Naive B cell (primary cell): ENCODE measurements at regions not wholly inside any gene's neighbourhood (a gene's known extent, or its start where the extent isn't known, plus 50 kb on each side); places are given as distances from the start of the nearest gene placed in this dataset.

Source experiments
- ATAC-seq, 2 donors: fragments of 150-1000 bp; cut with Tn5 transposase; 2 replicates each; pipeline ENCODE4 v1.10.0; 2021; ENCODE audit warnings: low read depth in 2 of 2, mild to moderate bottlenecking in 2 of 2, moderate library complexity in 2 of 2
- DNase-seq: peaks from one replicate; pipeline ENCODE4 v3.0.0; 2022
- H3K27ac Mint-ChIP-seq, 6 donors: one replicate each; pipeline ENCODE4 v1.8.0; 2020 to 2022; ENCODE audit warnings: mild to moderate bottlenecking in 6 of 6, mixed read lengths in 6 of 6, moderate library complexity in 5 of 6, inconsistent platforms in 2 of 6
- H3K27me3 Mint-ChIP-seq, 3 donors: one replicate each; pipeline ENCODE4 v1.8.0; 2021 to 2022; ENCODE audit warnings: mixed read lengths in 3 of 3, mild to moderate bottlenecking in 1 of 3
- H3K36me3 Mint-ChIP-seq, 2 donors: one replicate each; pipeline ENCODE4 v1.8.0; 2020 to 2022; ENCODE audit warnings: mixed read lengths in 2 of 2, inconsistent platforms in 1 of 2, mild to moderate bottlenecking in 1 of 2
- H3K4me1 Mint-ChIP-seq, 3 donors: one replicate each; pipeline ENCODE4 v1.8.0; 2020 to 2022; ENCODE audit warnings: mixed read lengths in 3 of 3, inconsistent platforms in 1 of 3, mild to moderate bottlenecking in 1 of 3, moderate library complexity in 1 of 3
- H3K4me3 Mint-ChIP-seq, 8 donors: one replicate each; pipeline ENCODE4 v1.8.0; 2020 to 2022; ENCODE audit warnings: mild to moderate bottlenecking in 8 of 8, mixed read lengths in 8 of 8, moderate library complexity in 8 of 8, inconsistent platforms in 2 of 8
- H3K9me3 Mint-ChIP-seq, 7 donors: one replicate each; pipeline ENCODE4 v1.8.0; 2020 to 2022; ENCODE audit warnings: mixed read lengths in 7 of 7, mild to moderate bottlenecking in 5 of 7, inconsistent platforms in 2 of 7, moderate library complexity in 1 of 7

DNA sequence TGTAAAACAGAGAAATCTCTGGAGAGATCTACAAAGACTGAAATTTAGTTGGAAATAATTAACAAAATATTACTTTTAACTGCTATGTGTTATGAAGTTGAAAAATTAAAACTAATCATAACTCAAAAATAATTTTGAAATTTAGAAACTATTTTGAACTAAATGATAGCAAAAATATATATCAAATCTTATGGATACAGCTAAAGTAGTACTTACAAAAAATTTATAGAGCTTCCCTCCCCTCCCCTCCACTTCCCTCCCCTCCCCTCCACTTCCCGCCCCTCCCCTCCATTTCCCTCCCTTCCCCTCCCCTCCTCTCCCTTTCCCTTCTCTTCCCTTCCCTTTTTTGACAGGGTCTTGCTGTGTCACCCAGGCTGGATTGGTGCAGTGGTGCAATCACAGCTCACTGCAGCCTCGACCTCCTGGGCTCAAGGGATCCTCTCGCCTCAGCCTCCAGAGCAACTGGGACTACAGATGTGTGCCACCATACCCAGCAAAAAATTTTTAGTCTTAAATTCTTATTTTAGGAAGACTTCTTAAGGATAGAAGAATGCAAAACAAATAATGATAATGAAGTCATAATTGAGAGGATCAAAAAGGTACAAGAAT, 87.2 kb upstream of the RGS17 start:
- Mint-ChIP-seq H3K9me3 (peaks cover 0 to 2% (median 0%) of the 10 kb centered on the region in 7 donors), H3K4me3 (no peak overlapping the region), H3K27me3 (peaks cover 0 to 3% (median 0%) of the 10 kb centered on the region in 3 donors), H3K36me3 (no peaks in the 10 kb centered on the region), H3K27ac (no peak overlapping the region), H3K4me1 (no peaks in the 10 kb centered on the region)
- no peak for DNase-seq
- ATAC-seq, result no peak

DNA sequence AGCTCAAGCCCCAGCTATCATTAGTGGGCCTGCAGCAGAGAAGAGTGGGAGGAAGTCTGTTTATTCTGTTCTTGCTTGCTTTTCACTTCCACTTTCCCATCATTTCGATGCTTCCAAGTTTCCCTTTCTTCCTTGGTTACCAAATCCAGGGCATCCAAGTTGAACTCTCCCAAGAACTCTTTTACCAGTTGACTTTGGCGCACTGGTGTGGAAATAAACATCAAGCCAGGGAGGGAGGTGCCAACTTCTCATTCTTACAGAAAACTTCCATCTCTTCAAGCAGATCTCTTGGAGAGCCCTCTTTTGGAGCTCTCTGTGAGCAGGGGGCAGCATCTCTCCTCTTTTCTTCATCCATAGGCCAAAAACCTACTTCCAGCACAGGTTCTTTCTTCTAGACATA, 85.7 kb upstream of the RGS17 start:
- Mint-ChIP-seq H3K4me1 (no peaks in the 10 kb centered on the region), H3K27ac (no peak overlapping the region)
- ATAC-seq, result no peak

DNA sequence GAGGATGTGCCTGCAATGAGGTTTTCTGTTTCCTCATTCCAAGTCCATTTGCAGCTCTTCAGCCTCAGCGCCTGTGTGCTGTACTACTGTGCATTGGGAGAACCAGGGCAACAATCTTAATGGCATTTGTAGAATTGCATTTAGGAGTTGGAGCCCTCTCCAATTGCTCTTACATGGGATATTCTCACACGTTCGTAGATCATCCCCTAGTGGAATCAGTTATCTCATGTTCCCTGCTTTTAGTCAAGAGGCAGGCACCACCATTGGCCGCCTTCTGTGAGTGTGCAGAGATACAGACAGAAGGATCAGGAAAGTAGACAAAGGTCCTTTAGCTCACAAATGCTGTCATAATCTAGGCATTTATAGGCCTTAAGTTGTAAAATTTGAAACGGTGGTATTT, 84.2 kb upstream of the RGS17 start:
- no peaks in the 10 kb centered on the region for H3K36me3 Mint-ChIP-seq
- no peaks in the 10 kb centered on the region for H3K27me3 Mint-ChIP-seq
- ATAC-seq (no peak), DNase-seq (no peak)
- no peaks in the 10 kb centered on the region for H3K9me3 Mint-ChIP-seq
- no peak overlapping the region for H3K27ac Mint-ChIP-seq
- no peak overlapping the region for H3K4me3 Mint-ChIP-seq
- no peaks in the 10 kb centered on the region for H3K4me1 Mint-ChIP-seq

More for the DNA sequence above, 85.7 kb upstream of the RGS17 start:
- H3K4me3 Mint-ChIP-seq, result no peak overlapping the region
- no peak for DNase-seq
- H3K9me3 Mint-ChIP-seq, result peaks cover 0 to 2% (median 0%) of the 10 kb centered on the region in 7 donors
- no peaks in the 10 kb centered on the region for H3K36me3 Mint-ChIP-seq
- H3K27me3 Mint-ChIP-seq, result no peaks in the 10 kb centered on the region

DNA sequence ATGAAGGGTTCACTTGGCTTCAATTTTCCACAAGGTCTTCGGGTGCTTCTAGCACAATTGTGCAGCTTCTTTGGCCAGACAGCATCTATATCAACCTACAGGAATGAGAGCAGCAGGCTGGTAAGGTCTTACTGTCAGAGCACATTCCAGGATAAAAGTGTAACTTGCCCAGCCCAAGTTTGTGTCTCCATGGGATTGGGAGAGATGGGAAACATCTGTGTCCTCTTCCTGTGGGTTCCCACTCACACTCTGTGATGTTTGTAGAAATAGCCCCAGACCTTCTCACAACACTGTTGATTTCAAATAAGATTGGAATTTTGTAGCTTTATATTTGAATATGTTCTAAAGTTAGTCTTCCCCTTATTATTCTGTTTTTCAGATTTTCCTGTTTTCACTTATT, 83.4 kb upstream of the RGS17 start:
- DNase-seq (no peak), ATAC-seq (no peak)
- Mint-ChIP-seq H3K27ac (no peak overlapping the region), H3K9me3 (no peaks in the 10 kb centered on the region), H3K36me3 (no peaks in the 10 kb centered on the region), H3K27me3 (no peaks in the 10 kb centered on the region), H3K4me1 (no peaks in the 10 kb centered on the region), H3K4me3 (no peak overlapping the region)

DNA sequence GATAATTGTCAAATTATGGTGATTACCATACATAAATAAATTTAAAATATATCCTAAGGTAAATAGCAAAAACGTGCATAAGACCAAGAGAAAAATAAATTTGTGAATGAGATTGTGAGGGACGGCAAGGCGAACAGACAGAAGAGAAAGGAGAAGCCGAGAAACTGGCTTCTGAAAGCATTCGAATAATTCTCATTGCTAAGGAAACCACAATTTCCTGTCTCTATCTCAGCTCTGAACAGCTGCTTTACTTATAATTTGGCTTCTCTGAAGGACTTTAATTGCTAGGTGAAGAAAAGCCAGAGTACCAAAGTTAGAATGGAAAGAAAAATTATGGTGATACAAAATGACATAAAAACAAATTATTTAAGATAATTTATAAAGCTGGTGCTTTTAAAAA, 79.0 kb upstream of the RGS17 start:
- ATAC-seq (no peak), DNase-seq (no peak)
- Mint-ChIP-seq H3K9me3 (no peaks in the 10 kb centered on the region), H3K27ac (no peak overlapping the region), H3K4me1 (no peaks in the 10 kb centered on the region), H3K27me3 (no peaks in the 10 kb centered on the region), H3K36me3 (no peaks in the 10 kb centered on the region), H3K4me3 (no peak overlapping the region)

DNA sequence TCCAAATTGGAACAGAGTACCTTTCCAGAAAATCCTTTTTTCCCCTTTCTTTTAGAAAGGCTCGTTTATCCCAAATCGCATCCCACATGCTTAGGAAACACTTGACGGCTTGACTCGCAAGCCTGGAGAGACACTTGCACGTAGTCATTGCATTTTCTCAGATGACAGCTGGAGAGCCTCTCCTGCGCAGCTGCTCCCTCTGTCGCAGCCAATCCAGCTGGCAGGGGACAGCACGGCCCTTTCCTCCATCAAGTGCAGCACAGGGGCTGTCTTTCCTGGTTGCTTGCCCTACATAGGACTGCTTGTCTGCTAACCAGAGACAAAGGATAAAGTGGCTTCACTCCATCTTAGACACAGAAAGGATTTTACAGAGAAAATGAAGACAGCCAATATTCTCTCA, 77.6 kb upstream of the RGS17 start:
- no peak for ATAC-seq
- Mint-ChIP-seq H3K9me3 (no peaks in the 10 kb centered on the region), H3K36me3 (no peaks in the 10 kb centered on the region), H3K4me3 (no peak overlapping the region), H3K27me3 (no peaks in the 10 kb centered on the region), H3K27ac (no peak overlapping the region), H3K4me1 (no peaks in the 10 kb centered on the region)
- no peak for DNase-seq

DNA sequence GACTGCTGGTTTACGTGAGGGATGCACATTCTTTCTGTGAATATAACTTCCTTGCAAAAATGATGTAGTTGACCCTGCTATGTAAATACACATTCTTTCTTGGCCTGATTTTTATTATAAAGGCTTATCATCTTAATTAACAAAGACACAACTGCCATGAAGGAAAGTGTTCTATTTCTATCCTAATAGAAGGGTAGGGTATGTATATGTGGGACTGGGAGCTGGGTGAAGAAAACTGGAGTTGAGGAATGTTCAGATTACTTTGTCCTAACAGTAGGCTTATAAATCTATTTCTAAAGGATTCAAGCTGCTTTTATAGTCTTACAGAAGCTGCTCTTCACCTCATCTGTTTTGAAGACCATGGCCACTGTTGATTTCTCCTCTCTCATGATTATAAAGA, 76.5 kb upstream of the RGS17 start:
- no peaks in the 10 kb centered on the region for H3K9me3 Mint-ChIP-seq
- H3K4me1 Mint-ChIP-seq, result no peaks in the 10 kb centered on the region
- no peak for ATAC-seq
- DNase-seq, result no peak
- no peak overlapping the region for H3K4me3 Mint-ChIP-seq
- H3K27ac Mint-ChIP-seq, result no peak overlapping the region
- no peaks in the 10 kb centered on the region for H3K27me3 Mint-ChIP-seq
- H3K36me3 Mint-ChIP-seq, result no peaks in the 10 kb centered on the region

DNA sequence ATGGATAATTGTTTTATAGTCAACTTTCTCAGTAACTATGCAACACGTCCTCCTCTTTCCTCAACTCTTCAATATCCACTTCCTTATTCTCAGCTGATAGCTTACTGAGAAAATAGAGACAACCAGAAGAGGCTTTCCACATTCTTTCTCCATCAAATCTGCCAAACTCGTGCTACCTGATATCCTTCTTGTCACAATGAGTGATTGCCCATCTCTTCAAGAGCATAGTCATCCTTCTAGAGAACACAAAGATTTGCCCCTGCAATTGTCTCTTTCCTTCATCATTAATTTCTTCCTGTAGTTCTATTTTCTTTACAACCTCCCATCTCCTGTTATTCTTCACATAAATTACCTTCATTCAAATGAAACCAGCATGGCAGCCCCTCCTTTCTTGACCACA, 75.9 kb upstream of the RGS17 start:
- no peak overlapping the region for H3K27ac Mint-ChIP-seq
- no peak for DNase-seq
- H3K36me3 Mint-ChIP-seq, result no peaks in the 10 kb centered on the region
- H3K27me3 Mint-ChIP-seq, result no peaks in the 10 kb centered on the region
- H3K4me3 Mint-ChIP-seq, result no peak overlapping the region
- no peaks in the 10 kb centered on the region for H3K4me1 Mint-ChIP-seq
- no peak for ATAC-seq
- peaks cover 0 to under 1% (median 0%) of the 10 kb centered on the region in 7 donors for H3K9me3 Mint-ChIP-seq

DNA sequence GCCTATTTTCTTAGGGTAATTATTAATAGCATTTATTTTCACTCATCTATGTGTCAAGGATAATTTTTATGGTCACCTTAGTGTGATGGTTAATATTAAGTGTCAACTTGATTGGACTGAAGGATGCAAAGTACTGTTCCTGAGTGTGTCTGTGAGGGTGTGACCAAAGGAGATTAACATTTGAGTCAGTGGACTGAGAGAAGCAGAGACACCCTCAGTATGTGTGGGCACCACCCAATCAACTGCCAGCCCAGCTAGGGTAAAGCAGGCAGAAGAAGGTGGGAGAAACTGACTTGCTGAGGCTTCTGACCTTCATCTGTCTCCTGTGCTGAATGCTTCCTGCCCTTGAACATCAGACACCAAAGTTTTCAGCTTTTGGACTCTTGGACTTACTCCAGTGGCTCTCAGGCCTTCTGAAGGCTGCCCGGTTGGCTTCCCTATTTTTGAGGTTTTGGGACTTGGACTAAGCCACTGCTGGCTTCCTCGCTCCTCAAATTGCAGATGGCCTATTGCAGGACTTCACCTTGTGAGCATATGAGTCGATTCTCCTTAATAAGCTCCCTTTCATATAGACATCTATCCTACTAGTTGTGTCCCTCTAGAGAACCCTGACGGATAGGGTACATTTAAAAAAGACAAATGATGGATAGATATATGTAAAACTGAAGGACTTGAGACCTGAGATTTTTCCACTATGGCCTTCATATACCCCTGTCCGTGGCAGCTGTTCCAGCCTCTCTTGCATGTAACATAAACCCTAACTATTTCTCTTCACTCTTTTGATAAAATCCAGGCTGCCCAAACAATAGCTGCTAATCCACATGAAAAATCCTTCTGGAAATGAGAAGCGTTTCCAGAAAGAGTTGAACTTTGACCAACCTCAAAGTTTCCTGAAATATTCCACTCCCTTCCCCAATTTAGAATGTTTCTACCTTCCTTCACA, 62.1 kb upstream of the RGS17 start:
- Mint-ChIP-seq H3K27me3 (no peaks in the 10 kb centered on the region), H3K9me3 (peaks cover 0 to 3% (median 0%) of the 10 kb centered on the region in 7 donors), H3K27ac (no peak overlapping the region), H3K36me3 (no peaks in the 10 kb centered on the region), H3K4me1 (no peaks in the 10 kb centered on the region), H3K4me3 (no peak overlapping the region)
- DNase-seq (no peak), ATAC-seq (no peak)

DNA sequence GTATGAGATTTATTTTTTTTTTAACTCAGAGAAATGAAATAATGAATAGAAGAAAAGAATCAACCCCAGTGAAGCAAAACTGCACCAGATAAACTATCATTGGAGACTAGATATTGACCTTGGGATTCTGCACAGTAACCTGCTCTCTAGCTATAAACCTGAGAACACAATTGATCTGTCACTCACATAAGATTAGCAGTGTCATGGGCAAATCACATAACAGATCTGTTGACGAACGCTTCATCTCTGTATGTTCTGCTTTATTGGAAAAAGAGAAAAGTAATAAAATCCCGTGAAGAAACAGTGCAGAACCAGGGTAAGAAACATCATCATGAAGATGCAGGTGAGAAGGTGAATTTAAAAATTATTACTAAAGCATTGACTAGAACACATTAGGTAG, 52.8 kb upstream of the RGS17 start:
- DNase-seq (no peak), ATAC-seq (no peak)
- no peak overlapping the region for H3K27ac Mint-ChIP-seq
- no peaks in the 10 kb centered on the region for H3K36me3 Mint-ChIP-seq
- no peaks in the 10 kb centered on the region for H3K27me3 Mint-ChIP-seq
- H3K4me3 Mint-ChIP-seq, result no peak overlapping the region
- no peaks in the 10 kb centered on the region for H3K4me1 Mint-ChIP-seq
- peaks cover 0 to 17% (median 5%) of the 10 kb centered on the region in 7 donors for H3K9me3 Mint-ChIP-seq
